SW 1271 (cell line): ENCODE measurements at regions not wholly inside any gene's neighbourhood (a gene's known extent, or its start where the extent isn't known, plus 50 kb on each side); places are given as distances from the start of the nearest gene placed in this dataset.
"Not testable (repeated sequence)": the region's sequence is repeated elsewhere in the genome, so short reads cannot be mapped to it uniquely, and the experiment has no call there.

Experiments used
- DNase-seq, 2 experiments: peaks; one replicate each; lab custom pipeline; 2025; lab: John Stamatoyannopoulos, UW

- DNase-seq, result no peak
Observed at GRCh38 chr7:85426487-85426960, 239.7 kb upstream of the SEMA3D start.

GRCh38 chr7:85424298-85424697, 237.4 kb upstream of the SEMA3D start:
- DNase-seq, result no peak

GRCh38 chr7:85423209-85423895, 236.5 kb upstream of the SEMA3D start:
- DNase-seq, result no peak

DNA sequence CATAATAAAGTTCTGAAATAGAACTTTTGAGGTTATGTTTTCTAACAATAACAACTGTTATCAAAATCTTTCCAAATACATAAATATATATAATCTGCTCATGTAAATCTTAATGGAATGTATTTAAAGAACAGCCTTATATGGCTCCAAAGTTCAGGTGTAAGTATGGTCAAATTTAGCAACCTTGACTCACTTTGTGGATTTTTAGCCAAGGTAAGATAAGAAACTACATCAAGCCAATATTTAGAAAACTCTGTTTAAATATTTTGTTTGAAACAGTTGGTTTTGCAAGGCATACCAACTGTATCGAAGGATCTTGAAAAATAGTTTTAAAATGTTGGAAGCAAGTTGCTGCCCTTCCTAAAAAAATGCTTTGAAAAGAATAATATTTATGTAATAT, 228.9 kb upstream of the SEMA3D start:
- no peak for DNase-seq

DNA sequence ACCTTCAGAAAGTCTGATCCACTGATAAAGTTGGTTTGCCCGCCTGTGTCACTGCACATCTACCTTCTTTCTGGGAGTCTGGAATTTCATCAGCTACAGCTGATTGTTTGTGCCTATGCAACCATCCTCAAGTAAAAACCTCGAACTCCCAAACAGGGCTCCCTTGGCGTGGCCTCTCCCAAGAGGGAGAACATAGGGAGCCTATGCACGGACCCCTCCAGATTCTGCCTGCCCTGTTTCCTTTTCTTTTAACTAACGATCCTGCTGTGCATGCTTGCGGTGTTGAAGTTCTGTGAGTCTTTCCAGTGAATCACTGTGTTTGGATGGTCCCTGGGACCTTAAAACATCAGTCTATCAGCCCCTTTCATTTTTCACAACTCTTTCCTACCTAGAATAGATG, 226.9 kb upstream of the SEMA3D start:
- DNase-seq, result no peak

- no peak for DNase-seq
Observed at GRCh38 chr7:85412912-85413311, 226.1 kb upstream of the SEMA3D start.

DNA sequence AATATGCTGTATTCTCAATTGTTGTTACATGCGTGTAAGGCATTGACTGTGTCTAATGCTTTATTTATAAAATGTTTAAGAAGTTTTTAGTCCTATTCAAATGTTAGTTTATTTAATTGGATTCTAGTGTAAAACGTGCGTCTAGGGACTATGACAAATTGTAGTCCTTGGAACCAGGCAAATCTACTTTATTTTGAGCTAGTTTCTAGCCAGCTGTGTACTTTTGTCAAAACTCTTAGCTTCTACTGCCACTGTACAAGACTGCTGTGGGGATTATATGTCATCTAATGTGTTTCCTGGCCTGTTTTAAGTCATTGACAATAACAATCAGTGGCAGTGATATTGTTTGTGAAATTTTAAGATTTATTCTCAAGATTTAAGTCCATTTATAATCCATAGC, 220.5 kb upstream of the SEMA3D start:
- no peak for DNase-seq

DNA sequence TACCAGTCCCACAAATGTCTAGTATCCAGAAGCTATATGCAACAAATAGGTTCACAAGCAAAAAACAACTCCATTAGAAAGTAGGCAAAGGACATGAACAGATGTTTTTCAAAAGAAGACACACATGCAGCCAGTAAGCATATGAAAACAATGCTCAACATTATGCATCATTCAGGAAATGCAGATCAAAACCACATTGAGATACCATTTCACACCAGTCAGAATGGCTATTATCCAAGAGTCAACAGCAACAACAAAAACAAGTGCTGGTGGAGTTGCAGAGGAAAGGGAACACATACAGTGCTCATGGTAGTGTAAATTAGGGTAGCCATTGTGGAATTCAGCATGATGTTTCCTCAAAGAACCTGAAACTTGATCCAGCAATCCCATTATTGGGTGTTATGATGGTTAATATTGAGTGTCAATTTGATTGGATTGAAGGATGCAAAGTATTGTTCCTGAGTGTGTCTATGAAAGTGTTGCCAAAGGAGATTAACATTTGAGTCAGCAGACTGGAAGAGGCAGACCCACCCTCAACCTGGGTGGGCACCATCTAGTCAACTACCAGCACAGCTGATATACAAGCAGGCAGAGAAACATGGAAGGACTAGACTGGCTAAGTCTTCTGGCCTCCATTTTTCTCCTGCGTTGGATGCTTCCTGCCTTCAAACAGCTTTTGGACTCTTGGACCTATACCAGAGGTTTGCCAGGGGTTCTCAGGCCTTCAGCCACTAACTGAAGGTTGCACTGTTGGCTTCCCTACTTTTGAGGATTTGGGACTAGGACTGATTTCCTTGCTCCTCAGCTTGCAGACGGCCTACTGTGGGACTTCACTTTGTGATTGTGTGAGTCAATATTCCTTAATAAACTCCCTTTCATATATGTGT, 218.4 kb upstream of the SEMA3D start:
- no peak for DNase-seq

- DNase-seq, result no peak
Observed at GRCh38 chr7:85396676-85397075, 209.8 kb upstream of the SEMA3D start.

GRCh38 chr7:85392789-85393188, 205.9 kb upstream of the SEMA3D start:
- DNase-seq, result no peak

DNA sequence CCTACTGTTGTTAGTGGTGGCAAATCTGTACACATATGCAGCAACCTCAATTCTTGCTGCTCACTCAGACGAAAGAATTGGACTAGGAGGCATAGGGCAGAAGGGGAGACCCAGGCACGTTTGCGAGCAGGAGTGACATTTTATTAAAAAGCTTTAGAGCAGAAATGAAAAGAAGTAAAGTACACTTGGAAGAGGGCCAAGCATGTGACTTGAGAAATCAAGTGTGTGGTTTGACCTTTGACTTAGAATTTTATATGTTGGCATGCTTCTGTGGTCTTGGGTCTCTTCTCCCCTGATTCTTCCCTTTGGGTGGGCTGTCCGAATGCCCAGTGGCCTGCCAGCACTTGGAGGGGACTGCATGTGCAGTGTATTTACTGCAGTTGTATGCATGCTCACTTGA, 205.5 kb upstream of the SEMA3D start:
- DNase-seq, result no peak

DNA sequence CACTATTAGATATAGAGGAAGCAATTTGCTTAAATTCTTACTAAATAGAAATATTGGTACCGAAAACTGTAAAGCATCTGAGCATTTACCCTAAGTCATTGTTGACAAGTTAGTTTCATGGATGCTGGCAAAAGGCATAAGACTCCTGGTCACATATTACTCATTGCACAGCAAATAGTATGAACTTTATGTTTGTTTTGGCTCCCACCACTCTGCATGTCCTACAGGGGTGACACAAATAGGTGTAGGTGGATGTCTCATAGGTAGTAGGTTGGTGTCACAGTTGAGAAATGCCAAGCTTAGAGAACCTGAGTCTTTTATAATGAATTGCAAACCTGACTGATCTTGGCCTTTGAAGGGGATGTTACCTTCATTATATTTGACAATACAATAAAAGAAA, 199.6 kb upstream of the SEMA3D start:
- DNase-seq, result no peak

DNA sequence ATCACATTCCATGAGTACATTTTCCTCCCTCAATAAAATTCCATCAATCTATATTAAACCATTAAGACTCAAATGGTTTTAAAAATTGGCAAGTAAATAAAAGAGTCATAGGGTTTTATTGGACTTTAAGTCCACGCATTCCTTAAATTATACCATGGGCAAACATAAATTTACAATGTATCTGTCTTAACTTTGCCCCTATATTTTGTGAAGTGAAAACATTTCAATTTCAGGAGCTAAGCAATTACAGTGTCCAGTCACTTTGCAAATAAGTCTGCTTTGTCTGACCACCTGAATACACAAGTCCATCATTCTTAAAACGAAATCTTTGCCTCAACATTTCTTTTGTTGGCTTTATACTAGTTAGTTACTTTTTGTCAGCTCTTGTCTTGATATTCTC, 197.5 kb upstream of the SEMA3D start:
- DNase-seq, result no peak

DNA sequence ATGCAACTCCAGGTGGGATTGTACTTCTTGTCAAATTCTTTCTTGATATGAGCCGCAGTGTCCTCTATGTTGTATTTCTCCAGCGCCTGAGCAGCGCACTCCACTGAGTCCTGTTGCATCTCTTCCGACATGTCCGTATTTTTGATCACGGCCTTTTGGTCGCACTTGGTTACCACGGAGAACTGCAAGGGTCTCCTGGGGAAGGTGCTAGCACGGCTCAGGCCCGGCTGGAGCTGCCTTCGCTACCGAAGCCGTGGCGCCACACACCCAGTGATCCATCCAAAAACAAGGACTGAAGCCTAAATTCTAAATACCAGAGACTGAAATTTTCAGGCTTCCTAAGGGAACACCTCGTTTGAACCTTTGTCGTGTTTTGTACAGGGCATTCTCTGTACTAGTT, 194.4 kb upstream of the SEMA3D start:
- no peak for DNase-seq

DNA sequence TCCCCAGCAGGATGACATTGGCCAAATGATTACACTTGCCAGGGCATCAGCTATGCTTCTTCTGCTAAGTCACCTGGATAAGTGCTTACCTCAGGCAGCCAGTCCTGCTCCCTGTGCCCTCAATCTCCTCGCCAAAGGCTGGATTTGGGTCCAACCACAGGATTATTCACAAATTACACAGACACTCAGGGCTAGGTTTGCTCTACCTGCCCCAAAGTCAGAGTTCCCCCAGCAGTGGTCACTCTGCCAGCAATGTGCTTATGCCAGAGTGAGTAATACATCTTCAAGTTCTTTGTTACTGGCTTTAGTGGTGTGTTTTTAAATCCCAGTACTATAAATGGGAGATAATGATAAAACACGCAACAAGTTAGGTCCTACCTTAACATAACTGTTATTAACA, 189.7 kb upstream of the SEMA3D start:
- no peak for DNase-seq

GRCh38 chr7:85356916-85357315, 170.1 kb upstream of the SEMA3D start:
- DNase-seq, result no peak

GRCh38 chr7:85343484-85343883, 156.6 kb upstream of the SEMA3D start:
- DNase-seq, result no peak

DNA sequence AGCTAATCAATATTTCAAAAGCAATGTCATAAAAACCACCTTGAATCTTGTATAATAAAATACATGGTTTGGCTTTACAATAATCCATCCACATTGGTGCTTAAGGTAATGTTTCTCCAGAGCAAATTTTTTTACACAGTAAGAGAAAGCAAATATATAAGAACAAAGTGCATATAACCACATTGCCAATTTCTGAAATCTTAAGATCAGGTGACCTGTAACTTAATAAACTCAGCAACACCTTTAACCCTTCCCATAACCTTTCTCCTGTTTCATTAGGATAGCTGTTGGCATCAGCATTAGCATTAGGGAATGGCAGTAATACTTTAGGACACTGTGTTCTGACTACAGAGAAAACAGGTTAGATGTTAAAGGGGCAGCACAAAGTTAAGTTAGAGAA, 155.9 kb upstream of the SEMA3D start:
- DNase-seq, result no peak

DNA sequence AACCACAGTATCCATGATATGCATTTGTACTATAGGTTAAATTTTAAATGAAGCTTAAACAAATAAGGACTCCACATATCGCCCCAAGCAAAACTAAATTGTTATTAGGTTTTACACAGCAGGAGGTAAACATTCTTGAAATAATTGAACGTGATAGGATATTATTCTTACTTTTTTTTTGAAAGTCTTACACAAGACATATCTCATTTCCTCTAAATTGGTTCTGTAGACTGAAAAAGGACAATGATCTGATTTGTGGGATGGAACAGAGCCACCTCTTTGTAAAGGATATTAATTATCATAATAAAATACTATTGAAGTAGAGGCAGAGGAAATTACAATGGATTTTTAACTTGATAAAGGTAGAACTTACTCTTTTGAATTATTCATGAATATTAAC, 155.1 kb upstream of the SEMA3D start:
- no peak for DNase-seq

DNA sequence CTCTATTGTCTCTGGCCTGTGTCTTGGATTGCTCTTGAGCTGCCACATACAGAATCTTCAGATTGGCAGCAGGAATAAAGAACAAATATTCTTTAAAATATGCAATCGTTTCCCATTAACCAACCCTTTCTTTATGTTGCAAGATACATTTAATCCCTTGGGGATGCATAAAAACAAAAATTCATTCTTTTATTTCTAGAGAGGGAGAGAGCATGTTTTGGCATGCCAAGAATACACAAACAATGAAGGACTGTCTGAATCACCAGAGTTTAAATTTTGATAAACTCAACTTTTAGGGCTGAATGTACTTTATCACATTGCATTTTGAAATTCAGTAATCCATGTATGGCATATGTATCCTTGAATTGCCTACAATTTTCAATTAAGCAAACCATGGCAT, 154.3 kb upstream of the SEMA3D start:
- DNase-seq, result no peak

DNA sequence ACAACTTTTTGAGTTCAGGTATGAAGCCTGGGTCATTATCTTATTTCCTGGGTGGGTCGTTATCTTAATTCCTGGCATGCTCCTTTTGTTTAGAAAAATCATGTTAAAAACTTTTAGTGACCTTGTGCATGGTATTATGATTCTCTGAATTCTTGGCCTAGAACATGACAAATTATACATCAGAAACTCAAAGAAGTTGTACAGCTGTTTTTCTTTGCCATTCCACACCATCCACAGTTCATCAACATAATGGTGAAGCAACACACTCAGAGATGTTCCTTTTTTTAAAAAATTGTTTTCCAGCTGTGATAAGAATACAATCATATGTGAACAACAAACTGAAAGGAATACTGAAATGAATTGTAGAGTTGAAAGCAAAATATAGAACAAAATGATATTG, 149.2 kb upstream of the SEMA3D start:
- DNase-seq, result no peak

GRCh38 chr7:85335113-85335512, 148.3 kb upstream of the SEMA3D start:
- not testable (repeated sequence) for DNase-seq

DNA sequence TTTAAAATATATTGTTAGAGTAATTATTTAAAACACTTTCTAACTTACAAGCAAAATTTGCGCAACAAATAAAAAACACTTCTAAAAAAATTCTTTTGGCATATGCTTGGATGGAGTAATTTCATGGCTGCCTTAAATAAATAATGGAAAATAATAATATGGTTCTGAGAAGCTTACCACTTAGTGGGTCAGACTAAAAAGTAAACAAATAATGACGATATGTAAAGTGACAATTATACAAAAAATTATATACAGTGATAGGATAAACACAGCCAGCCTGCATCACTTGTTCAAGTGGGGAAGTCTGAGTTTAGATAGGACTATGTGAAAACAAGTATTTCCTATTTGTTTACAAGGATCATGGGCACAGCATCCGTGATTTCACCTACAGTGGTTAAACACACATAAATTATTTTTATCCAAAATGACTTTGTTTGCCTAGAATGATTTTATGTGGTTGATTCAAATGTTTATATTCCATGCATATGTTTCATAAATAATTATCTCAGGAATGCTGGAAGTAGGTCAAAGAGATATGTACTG, 141.7 kb upstream of the SEMA3D start:
- no peak for DNase-seq
